Body of pancreas (tissue), 4 donors: ENCODE measurements at regions not wholly inside any gene's neighbourhood (a gene's known extent, or its start where the extent isn't known, plus 50 kb on each side); places are given as distances from the start of the nearest gene placed in this dataset.

Experiments
- POLR2A ChIP-seq, 3 donors: fragments of 450-650 bp; IDR thresholded peaks; one replicate each; pipeline ENCODE4 v1.6.1; 2016; ENCODE audit warnings: antibody characterized with exemption in 3 of 3, mild to moderate bottlenecking in 2 of 3
- TF ChIP-seq, protein P1 (sequence below), 7 experiments: fragments of 450-650 bp in 4 of 7; fragments of 200-600 bp in 3 of 7; sonication (generic) in 3 of 7; IDR thresholded peaks; one replicate each; pipeline ENCODE4 v1.5.1; 2016 to 2019; ENCODE audit warnings: antibody characterized with exemption in 7 of 7

DNA sequence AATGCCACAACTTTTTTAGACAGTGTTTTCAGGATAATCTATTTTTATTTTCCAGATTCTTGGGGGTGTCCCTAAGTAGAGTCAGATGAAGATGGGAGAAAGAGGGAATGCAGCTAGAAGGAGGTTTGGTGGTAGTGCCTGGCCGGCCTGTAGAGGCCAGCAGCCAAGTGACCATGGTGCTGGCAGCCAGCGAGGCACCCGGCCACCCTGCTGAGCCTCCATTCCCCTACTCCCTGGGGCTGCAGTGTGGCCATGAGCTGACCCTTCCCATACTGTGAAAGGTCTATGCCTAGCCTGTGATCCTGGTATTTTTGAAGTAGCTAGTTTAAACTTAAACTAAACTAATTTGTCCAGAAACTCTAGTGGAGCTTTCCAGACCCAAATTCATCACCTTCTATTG lies 268.6 kb downstream of the CYRIA start:
- TF ChIP-seq, protein P1, sequence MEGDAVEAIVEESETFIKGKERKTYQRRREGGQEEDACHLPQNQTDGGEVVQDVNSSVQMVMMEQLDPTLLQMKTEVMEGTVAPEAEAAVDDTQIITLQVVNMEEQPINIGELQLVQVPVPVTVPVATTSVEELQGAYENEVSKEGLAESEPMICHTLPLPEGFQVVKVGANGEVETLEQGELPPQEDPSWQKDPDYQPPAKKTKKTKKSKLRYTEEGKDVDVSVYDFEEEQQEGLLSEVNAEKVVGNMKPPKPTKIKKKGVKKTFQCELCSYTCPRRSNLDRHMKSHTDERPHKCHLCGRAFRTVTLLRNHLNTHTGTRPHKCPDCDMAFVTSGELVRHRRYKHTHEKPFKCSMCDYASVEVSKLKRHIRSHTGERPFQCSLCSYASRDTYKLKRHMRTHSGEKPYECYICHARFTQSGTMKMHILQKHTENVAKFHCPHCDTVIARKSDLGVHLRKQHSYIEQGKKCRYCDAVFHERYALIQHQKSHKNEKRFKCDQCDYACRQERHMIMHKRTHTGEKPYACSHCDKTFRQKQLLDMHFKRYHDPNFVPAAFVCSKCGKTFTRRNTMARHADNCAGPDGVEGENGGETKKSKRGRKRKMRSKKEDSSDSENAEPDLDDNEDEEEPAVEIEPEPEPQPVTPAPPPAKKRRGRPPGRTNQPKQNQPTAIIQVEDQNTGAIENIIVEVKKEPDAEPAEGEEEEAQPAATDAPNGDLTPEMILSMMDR (IDR thresholded peaks at IDR 0.05), result no peak
- TF ChIP-seq POLR2A (IDR thresholded peaks at IDR 0.05), result no peak
